HEK293T (cell line): ENCODE measurements at regions not wholly inside any gene's neighbourhood (a gene's known extent, or its start where the extent isn't known, plus 50 kb on each side); places are given as distances from the start of the nearest gene placed in this dataset.

Experiments
- ARNT ChIP-seq: fragments of 450-650 bp; IDR thresholded peaks from 2 replicates; pipeline ENCODE4 v1.6.1; 2017; ENCODE audit warnings: mild to moderate bottlenecking
- BHLHE40 ChIP-seq: fragments of 450-650 bp; IDR thresholded peaks from 2 replicates; pipeline ENCODE4 v1.6.1; 2016; ENCODE audit warnings: mild to moderate bottlenecking, moderate library complexity, borderline replicate concordance
- FOXK2 ChIP-seq: fragments of 450-650 bp; IDR thresholded peaks from 2 replicates; pipeline ENCODE4 v1.6.1; 2016; ENCODE audit warnings: mild to moderate bottlenecking
- SP1 ChIP-seq: fragments of 450-650 bp; IDR thresholded peaks from 2 replicates; pipeline ENCODE4 v1.6.1; 2017
- SUZ12 ChIP-seq: fragments of 450-650 bp; IDR thresholded peaks from 2 replicates; pipeline ENCODE4 v1.6.1; 2016; ENCODE audit warnings: mild to moderate bottlenecking

GRCh38 chr3:66136597-66136996 is 84.2 kb upstream of the SLC25A26 start:
- TF ChIP-seq SUZ12 (no peak), FOXK2 (no peak), SP1 (no peak), ARNT (no peak), BHLHE40 (no peak)
